ENCODE measurements at regions not wholly inside any gene's neighbourhood (a gene's known extent, or its start where the extent isn't known, plus 50 kb on each side); places are given as distances from the start of the nearest gene placed in this dataset.

DNA sequence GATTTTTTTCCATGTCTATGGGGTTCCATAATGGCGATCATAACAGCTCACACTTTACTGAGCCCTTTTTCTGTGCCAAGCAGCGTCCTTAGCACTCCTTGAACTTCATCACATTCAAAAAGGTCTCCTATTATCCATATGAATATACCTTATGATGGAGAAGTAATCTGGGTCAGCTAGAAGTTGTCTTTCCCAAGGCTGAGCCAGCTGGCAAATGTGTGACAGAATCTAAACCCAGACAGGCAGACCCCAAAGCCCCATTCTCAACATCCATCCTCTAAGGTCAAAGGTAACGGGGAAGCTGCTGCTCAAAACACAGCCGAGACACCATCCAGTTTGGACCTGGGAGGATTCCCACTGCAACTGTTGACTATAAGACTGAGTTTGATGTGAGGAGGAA is 249.6 kb downstream of the PRDM2 start:
- TF ChIP-seq, protein P1, sequence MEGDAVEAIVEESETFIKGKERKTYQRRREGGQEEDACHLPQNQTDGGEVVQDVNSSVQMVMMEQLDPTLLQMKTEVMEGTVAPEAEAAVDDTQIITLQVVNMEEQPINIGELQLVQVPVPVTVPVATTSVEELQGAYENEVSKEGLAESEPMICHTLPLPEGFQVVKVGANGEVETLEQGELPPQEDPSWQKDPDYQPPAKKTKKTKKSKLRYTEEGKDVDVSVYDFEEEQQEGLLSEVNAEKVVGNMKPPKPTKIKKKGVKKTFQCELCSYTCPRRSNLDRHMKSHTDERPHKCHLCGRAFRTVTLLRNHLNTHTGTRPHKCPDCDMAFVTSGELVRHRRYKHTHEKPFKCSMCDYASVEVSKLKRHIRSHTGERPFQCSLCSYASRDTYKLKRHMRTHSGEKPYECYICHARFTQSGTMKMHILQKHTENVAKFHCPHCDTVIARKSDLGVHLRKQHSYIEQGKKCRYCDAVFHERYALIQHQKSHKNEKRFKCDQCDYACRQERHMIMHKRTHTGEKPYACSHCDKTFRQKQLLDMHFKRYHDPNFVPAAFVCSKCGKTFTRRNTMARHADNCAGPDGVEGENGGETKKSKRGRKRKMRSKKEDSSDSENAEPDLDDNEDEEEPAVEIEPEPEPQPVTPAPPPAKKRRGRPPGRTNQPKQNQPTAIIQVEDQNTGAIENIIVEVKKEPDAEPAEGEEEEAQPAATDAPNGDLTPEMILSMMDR (IDR thresholded peaks at IDR 0.05; ENCODE audit: low read depth, low read length): no peak
- no peak overlapping the region for H3K4me3 ChIP-seq (ENCODE audit: low read depth, low read length)

DNA sequence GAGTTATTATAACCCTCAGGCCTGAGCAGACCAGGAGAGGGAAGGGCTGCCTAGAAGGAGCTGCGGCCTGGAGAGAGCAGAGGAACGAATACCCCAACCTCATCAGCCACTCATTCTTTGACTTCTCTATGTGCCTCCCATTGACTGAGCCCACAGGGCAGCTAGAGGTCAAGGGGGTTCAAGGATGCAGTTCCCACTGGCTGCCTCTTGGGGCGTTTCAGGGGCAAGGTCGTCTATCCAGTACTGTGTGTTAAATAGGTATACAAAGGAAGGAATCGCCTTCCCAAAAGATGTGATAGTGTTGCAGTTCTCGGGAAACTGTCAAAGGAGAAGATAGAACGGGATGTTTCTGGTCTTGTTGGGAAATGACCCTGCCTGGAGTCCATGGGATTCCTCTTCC is 250.6 kb downstream of the PRDM2 start:
- H3K4me3 ChIP-seq (ENCODE audit: low read depth, low read length): no peak overlapping the region
- TF ChIP-seq, protein P1 (IDR thresholded peaks at IDR 0.05; ENCODE audit: low read depth, low read length): no peak

DNA sequence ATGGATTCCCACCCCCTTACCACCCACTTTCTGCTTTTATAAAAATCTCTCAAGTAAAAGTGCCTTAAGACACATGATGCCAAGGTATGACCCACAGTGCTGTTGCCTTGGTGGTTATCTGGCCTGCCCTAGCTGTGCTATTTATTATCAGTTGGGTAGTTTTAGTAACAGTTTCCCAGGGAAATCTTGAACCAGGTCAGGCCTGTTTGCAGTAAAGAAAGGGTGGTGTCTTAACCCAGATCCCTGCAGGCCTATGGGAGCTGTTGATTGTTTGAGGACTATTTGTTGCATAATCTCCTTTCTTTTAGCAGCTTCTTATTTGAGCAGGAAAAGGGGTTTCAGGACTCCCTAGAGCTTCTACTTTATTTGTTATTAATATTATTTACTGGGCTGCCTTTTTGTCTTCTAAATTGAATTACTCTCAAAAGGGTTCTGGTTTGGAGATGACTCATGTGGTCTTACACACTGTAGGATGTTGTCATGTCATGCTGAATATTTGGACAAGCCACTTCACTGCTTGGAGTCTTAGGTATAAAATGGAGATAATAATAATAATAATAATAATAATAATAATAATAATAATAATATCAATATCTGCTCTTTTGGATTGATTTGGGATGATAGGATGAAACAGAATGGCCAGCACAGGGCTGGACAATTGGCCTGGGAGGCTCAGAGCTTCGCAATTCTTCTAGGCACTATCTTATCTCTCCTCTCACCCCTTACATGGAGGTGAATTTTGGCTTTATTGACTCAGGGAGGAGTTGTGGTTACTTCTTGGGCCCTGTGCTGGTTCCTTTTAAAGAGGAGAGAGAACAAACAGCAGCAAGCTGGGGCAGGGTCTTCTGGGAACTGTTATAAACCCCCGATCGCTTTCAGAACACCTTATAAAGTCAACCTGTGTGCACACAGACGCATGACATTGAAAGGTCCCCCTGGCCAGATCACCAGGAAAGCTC is 252.1 kb downstream of the PRDM2 start:
- H3K4me3 ChIP-seq (ENCODE audit: low read depth, low read length): no peak overlapping the region
- TF ChIP-seq, protein P1 (IDR thresholded peaks at IDR 0.05; ENCODE audit: low read depth, low read length): no peak

DNA sequence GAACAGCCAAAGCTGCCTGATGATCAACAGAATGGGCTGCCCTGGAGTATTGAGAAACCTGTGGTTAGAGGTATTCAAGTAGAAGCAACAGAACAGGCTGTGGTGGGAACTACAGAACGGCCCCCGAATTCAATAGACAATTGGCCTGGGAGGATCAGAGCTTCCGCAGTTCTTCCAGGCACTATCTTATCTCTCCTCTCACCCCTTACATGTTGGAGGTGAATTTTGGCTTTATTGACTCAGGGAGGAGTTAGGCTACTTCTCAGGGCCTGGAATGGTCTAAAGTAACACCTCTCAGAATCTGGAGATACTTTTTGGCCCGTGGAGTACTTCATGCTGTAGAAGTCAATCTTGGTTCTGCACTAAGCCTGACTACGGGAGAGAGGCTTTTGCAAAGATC is 253.0 kb downstream of the PRDM2 start:
- TF ChIP-seq, protein P1 (IDR thresholded peaks at IDR 0.05; ENCODE audit: low read depth, low read length): no peak
- no peak overlapping the region for H3K4me3 ChIP-seq (ENCODE audit: low read depth, low read length)

DNA sequence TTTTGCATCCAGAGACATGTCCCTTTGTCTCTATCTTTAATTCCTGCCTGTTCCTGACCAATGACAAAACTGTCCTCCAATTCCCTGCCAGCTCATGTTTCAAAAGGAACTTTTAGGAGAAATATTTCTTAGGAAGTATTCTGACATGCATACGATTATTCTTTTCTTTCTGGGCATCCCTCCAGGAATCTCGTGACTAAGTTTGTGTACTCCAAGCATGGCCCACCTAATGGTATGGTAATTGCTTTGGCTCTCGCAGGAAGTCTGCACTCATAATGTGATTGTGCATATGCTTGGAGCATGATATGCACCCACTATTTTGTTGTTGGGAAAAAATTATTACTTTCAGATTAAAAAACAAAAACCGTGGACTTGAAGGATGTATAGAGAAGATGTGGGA is 256.4 kb downstream of the PRDM2 start:
- H3K4me3 ChIP-seq (ENCODE audit: low read depth, low read length): no peak overlapping the region
- TF ChIP-seq, protein P1 (IDR thresholded peaks at IDR 0.05; ENCODE audit: low read depth, low read length): no peak

DNA sequence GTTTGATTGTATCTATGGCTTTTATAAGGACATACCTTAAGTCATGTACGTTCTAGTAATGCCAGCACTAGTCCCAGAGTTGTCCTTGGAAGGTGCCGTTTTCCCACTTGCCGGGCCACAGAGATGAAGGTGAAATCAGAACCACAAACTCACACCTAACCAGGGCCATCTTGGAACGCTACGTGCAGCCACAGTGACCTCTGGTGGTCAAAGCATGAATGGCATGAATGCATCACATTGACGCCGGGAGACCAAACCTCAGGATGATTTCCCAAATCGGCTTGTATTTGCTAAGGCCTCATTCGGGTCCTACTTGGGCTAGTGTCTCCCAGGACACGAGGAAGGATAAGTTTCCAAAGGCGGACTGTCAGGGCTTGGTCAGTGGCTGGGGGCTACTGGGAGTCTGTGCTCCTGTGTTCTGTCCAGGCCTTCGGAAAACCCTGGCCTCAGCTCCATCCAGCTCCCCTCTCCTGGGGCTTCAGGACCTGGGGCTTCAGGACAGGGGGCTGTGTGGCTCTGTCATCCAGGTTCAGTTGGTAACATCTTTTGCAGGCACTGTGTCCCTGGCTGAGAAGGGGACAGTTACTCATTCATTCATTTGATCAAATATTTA is 260.5 kb downstream of the PRDM2 start:
- H3K4me3 ChIP-seq (ENCODE audit: low read depth, low read length): no peak overlapping the region
- TF ChIP-seq, protein P1 (IDR thresholded peaks at IDR 0.05; ENCODE audit: low read depth, low read length): peak; percentile 94

DNA sequence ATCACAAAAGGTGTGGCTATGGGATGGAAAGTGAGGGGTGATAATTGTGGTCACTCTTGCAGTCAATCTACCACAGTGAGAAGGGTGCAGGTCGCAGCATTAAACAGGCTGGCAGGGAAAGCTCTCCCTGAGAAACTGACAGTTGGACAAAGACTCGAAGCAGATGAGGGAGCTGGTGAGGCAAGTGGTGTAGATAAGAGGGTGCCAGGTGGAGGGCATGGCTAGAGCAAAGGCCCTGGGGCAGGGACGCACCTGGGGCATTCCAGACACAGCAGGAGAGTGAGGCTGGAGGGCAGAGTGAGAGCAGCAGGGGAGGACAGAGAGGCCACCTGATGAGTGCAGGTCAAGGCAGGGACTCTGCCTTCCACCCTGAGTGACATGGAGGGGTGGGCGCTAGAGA is 264.8 kb downstream of the PRDM2 start:
- H3K4me3 ChIP-seq (ENCODE audit: low read depth, low read length): no peak overlapping the region
- TF ChIP-seq, protein P1 (IDR thresholded peaks at IDR 0.05; ENCODE audit: low read depth, low read length): no peak
